BE2C (cell line): ENCODE measurements at regions not wholly inside any gene's neighbourhood (a gene's known extent, or its start where the extent isn't known, plus 50 kb on each side); places are given as distances from the start of the nearest gene placed in this dataset.

Source experiments
- DNase-seq: peaks from one replicate; pipeline ENCODE4 v3.0.0-alpha.2; 2020
- H3K27me3 ChIP-seq: fragments of 250-450 bp; sonication (Bioruptor Pico); 2 replicates; pipeline ENCODE4 v1.5.1; 2020; ENCODE audit warnings: mild to moderate bottlenecking
- H3K36me3 ChIP-seq: fragments of 250-450 bp; sonication (Bioruptor Pico); 2 replicates; pipeline ENCODE4 v1.5.1; 2020; ENCODE audit warnings: mild to moderate bottlenecking
- H3K4me1 ChIP-seq: fragments of 250-450 bp; sonication (Bioruptor Pico); 2 replicates; pipeline ENCODE4 v1.5.1; 2020
- H3K4me3 ChIP-seq: 2 replicates; pipeline ENCODE4 v1.5.1; 2011; ENCODE audit warnings: low read depth, low read length
- H3K9me3 ChIP-seq: fragments of 250-450 bp; sonication (Bioruptor Pico); 2 replicates; pipeline ENCODE4 v1.5.1; 2020
- TF ChIP-seq, protein P1 (sequence below): IDR thresholded peaks from 2 replicates; pipeline ENCODE4 v1.5.1; 2012; ENCODE audit warnings: mild to moderate bottlenecking, low read depth, low read length

DNA sequence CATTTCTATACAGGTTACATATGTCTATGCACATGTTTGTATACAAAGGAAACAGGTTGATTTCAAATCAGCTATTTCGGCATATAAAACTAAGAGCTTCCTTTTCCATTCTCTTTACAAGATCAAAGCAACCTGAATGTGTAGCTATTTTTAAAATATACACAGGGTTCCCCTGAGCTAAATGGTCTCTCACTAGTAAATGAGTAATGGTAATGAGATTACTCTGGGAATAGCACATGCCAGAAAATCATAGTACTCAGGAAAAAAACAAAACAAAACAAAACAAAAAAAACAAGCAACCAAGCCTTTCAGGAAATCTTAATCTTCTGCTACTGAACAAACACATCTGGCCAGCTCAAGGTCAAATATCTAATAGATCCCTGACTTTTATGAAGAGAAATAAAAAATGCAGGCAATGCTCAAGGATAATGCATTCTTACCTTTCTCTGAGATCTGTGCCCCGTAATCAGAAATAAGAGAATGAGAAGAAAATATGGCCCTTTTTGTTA, 156.6 kb upstream of the POU2AF2 start:
- no peaks in the 10 kb centered on the region for H3K27me3 ChIP-seq
- no peaks in the 10 kb centered on the region for H3K9me3 ChIP-seq
- DNase-seq: no peak
- no peaks in the 10 kb centered on the region for H3K36me3 ChIP-seq
- H3K4me1 ChIP-seq: no peaks in the 10 kb centered on the region
- H3K4me3 ChIP-seq: no peak overlapping the region
- TF ChIP-seq, protein P1, sequence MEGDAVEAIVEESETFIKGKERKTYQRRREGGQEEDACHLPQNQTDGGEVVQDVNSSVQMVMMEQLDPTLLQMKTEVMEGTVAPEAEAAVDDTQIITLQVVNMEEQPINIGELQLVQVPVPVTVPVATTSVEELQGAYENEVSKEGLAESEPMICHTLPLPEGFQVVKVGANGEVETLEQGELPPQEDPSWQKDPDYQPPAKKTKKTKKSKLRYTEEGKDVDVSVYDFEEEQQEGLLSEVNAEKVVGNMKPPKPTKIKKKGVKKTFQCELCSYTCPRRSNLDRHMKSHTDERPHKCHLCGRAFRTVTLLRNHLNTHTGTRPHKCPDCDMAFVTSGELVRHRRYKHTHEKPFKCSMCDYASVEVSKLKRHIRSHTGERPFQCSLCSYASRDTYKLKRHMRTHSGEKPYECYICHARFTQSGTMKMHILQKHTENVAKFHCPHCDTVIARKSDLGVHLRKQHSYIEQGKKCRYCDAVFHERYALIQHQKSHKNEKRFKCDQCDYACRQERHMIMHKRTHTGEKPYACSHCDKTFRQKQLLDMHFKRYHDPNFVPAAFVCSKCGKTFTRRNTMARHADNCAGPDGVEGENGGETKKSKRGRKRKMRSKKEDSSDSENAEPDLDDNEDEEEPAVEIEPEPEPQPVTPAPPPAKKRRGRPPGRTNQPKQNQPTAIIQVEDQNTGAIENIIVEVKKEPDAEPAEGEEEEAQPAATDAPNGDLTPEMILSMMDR: no peak

DNA sequence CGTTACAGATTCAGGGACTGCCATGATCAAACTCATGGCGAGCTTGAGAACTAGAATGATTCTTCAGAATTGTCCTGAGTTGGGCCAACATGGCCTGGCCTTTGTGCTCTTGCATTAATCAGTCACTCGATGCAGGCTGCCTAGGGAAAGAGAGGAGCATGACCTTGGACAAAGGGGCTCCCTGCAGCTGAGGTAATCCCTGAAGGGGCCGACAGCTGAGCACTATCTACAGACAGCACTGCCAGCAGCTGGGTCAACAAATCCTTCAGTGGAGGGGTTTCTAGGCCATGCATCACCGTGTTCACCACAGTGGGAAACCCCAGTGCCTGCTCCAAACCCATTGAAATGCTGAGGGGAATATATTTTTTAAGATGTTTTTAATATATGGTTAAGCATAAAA, 159.5 kb upstream of the POU2AF2 start:
- TF ChIP-seq, protein P1: no peak

DNA sequence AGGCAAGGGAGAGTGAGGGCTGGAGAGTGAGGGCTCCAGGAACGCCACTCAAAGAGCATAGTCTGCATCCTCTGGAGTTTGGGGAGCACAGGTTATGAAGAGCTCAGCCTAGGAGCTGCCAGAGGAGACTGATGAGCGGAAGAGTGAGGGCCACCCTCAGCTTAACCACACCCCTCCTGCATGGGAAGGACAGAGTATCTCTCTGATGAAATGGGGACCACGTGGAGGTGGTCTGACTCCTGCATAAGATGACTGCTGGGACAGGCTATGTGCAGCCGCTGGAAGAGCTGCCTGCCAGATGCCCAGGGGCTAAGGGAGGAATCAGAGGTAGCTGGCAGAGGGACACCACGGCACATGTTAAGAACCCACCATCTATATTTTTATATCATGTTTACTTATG, 162.9 kb upstream of the POU2AF2 start:
- TF ChIP-seq, protein P1: no peak
- no peak for DNase-seq
- no peaks in the 10 kb centered on the region for H3K36me3 ChIP-seq
- no peaks in the 10 kb centered on the region for H3K27me3 ChIP-seq
- no peaks in the 10 kb centered on the region for H3K4me1 ChIP-seq
- H3K4me3 ChIP-seq: no peak overlapping the region
- no peaks in the 10 kb centered on the region for H3K9me3 ChIP-seq

More for the DNA sequence above, 159.5 kb upstream of the POU2AF2 start:
- Histone ChIP-seq H3K4me3 (no peak overlapping the region), H3K9me3 (no peaks in the 10 kb centered on the region), H3K36me3 (no peaks in the 10 kb centered on the region), H3K27me3 (no peaks in the 10 kb centered on the region), H3K4me1 (no peaks in the 10 kb centered on the region)
- no peak for DNase-seq

DNA sequence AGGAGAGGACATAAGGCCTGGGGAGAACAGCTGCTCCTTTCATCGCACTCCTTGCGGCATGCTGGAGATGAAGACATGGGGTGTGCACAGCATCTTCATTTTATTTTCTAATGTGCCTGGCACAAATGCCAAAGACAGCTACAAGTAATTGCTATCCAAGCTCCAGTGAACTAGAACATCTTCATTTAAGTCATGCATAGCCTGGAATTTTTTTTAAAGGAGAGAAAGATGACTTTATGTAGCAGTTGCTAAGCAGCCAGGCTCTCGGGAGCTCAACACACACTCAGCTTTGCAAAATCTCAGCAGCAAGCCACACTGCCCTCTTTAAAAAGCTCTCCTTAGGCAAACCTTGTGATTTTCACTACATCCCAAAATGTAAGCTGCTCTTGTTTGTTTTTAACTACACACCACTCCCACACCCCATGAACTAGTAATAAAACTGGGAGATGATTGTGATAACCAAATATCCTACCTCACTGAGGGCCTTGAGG, 164.5 kb upstream of the POU2AF2 start:
- no peak overlapping the region for H3K4me3 ChIP-seq
- no peaks in the 10 kb centered on the region for H3K4me1 ChIP-seq
- H3K9me3 ChIP-seq: no peaks in the 10 kb centered on the region
- H3K36me3 ChIP-seq: no peaks in the 10 kb centered on the region
- no peak for DNase-seq
- TF ChIP-seq, protein P1: no peak
- no peaks in the 10 kb centered on the region for H3K27me3 ChIP-seq

DNA sequence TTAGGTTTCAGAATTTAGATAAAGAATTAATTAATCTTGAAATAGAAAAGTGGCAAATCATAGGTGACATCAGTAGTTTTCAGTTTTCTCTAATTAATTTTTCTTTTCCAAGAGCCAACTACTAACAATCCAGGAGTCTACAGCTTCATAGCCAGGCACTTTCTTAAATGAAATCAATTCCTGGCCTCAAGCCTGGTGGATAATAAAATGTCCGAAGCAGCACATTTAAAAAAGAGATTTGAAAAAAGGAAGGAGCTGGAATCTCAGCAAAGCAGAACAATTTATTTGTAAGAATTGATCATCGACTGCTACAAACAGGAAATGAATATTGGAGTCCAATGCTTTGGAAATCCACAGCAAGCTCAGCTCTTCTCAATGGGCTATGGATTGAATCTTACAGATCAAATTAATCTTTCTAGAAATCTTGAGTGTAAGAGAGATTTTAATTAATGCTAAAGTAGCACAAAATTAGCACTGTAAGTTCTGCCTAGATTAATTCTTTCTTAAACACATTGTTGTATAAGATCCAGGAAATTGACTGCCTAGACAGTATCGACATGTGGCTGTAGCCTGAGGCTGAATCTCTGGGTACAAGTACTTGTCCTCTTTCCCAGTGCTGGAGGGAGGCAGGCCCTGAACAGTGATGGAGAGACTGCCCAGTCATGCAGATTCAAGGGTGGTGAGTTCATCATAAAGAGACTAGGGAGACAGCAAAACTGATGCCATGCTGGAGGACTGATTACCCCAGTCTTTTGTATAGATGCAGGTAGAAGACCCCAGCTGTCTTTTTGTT, 167.8 kb upstream of the POU2AF2 start:
- Histone ChIP-seq H3K9me3 (no peaks in the 10 kb centered on the region), H3K36me3 (no peaks in the 10 kb centered on the region), H3K4me1 (no peaks in the 10 kb centered on the region), H3K27me3 (no peaks in the 10 kb centered on the region), H3K4me3 (no peak overlapping the region)
- DNase-seq: no peak
- TF ChIP-seq, protein P1: no peak

DNA sequence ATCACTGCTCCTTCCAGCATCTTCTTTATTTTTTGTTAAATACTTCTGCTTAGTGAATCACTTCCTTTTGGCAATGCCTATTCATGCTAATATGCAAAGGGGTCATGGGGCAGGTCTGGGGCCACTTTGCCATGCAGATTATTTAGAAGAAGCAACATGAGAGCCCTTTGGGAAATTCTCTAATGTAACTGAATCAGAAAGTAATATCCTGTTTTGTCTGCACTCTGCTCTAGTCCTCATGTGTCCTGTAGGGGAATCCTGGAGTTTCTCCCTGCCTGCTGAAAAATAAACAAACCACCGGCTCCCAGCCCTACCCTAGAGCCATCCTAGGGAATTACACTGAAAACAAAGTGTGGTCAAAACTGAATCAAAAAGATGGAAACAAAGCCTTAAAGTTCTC, 176.5 kb upstream of the POU2AF2 start:
- Histone ChIP-seq H3K27me3 (no peaks in the 10 kb centered on the region), H3K9me3 (no peaks in the 10 kb centered on the region), H3K36me3 (no peaks in the 10 kb centered on the region), H3K4me3 (no peak overlapping the region), H3K4me1 (no peaks in the 10 kb centered on the region)
- TF ChIP-seq, protein P1: no peak
- no peak for DNase-seq
